Nephron progenitor cell (in vitro differentiated cells): ENCODE measurements at regions not wholly inside any gene's neighbourhood (a gene's known extent, or its start where the extent isn't known, plus 50 kb on each side); places are given as distances from the start of the nearest gene placed in this dataset.

Source experiments
- DNase-seq: peaks from one replicate; pipeline ENCODE4 v3.0.0; 2021
- H3K27ac Mint-ChIP-seq: 2 replicates; pipeline ENCODE4 v1.8.0; 2021; ENCODE audit warnings: mild to moderate bottlenecking, moderate library complexity, mixed read lengths
- H3K27me3 Mint-ChIP-seq: 2 replicates; pipeline ENCODE4 v1.8.0; 2021; ENCODE audit warnings: mild to moderate bottlenecking, low read depth, mixed read lengths; ENCODE audit not compliant: poor library complexity
- H3K36me3 Mint-ChIP-seq: 2 replicates; pipeline ENCODE4 v1.8.0; 2021; ENCODE audit warnings: low read depth, mixed read lengths
- H3K4me1 Mint-ChIP-seq: 2 replicates; pipeline ENCODE4 v1.8.0; 2021; ENCODE audit warnings: mixed read lengths
- H3K4me3 Mint-ChIP-seq: 2 replicates; pipeline ENCODE4 v1.8.0; 2021; ENCODE audit warnings: mild to moderate bottlenecking, moderate library complexity, mixed read lengths
- H3K9me3 Mint-ChIP-seq: 2 replicates; pipeline ENCODE4 v1.8.0; 2021; ENCODE audit warnings: mild to moderate bottlenecking, moderate library complexity, mixed read lengths
- CTCF ChIP-seq: fragments of 200-600 bp; sonication (generic); IDR thresholded peaks from 2 replicates; pipeline ENCODE4 v1.5.0; 2021; ENCODE audit warnings: antibody characterized with exemption

GRCh38 chr5:166192696-166193095, 2098.7 kb upstream of the WWC1 start:
- Mint-ChIP-seq H3K9me3 (no peaks in the 10 kb centered on the region), H3K4me1 (no peaks in the 10 kb centered on the region), H3K27me3 (no peaks in the 10 kb centered on the region), H3K27ac (no peak overlapping the region), H3K36me3 (no peaks in the 10 kb centered on the region), H3K4me3 (no peak overlapping the region)
- DNase-seq: no peak
- TF ChIP-seq CTCF: no peak

- Mint-ChIP-seq H3K4me3 (no peak overlapping the region), H3K4me1 (no peaks in the 10 kb centered on the region), H3K27me3 (no peaks in the 10 kb centered on the region), H3K36me3 (no peaks in the 10 kb centered on the region), H3K9me3 (no peaks in the 10 kb centered on the region), H3K27ac (no peak overlapping the region)
- no peak for DNase-seq
- TF ChIP-seq CTCF: no peak
Observed at GRCh38 chr5:166195981-166196380, 2095.5 kb upstream of the WWC1 start.

- Mint-ChIP-seq H3K27ac (no peak overlapping the region), H3K4me1 (no peaks in the 10 kb centered on the region), H3K27me3 (no peaks in the 10 kb centered on the region), H3K36me3 (no peaks in the 10 kb centered on the region), H3K9me3 (no peaks in the 10 kb centered on the region), H3K4me3 (no peak overlapping the region)
- TF ChIP-seq CTCF: no peak
- DNase-seq: no peak
Observed at GRCh38 chr5:166200532-166200931, 2090.9 kb upstream of the WWC1 start.

GRCh38 chr5:166211640-166212039, 2079.8 kb upstream of the WWC1 start:
- Mint-ChIP-seq H3K27me3 (no peaks in the 10 kb centered on the region), H3K4me1 (no peaks in the 10 kb centered on the region), H3K36me3 (no peaks in the 10 kb centered on the region), H3K27ac (no peak overlapping the region), H3K4me3 (no peak overlapping the region), H3K9me3 (no peaks in the 10 kb centered on the region)
- no peak for DNase-seq
- no peak for TF ChIP-seq CTCF

GRCh38 chr5:166236327-166236726, 2055.1 kb upstream of the WWC1 start:
- peaks cover 32% of the 10 kb centered on the region for H3K9me3 Mint-ChIP-seq
- TF ChIP-seq CTCF: no peak
- no peak overlapping the region for H3K4me3 Mint-ChIP-seq
- no peak for DNase-seq
- H3K36me3 Mint-ChIP-seq: no peaks in the 10 kb centered on the region
- no peaks in the 10 kb centered on the region for H3K4me1 Mint-ChIP-seq
- H3K27ac Mint-ChIP-seq: no peak overlapping the region
- peaks cover 3% of the 10 kb centered on the region for H3K27me3 Mint-ChIP-seq

GRCh38 chr5:166240705-166241104, 2050.7 kb upstream of the WWC1 start:
- Mint-ChIP-seq H3K36me3 (no peaks in the 10 kb centered on the region), H3K27me3 (no peaks in the 10 kb centered on the region), H3K4me3 (no peak overlapping the region), H3K27ac (no peak overlapping the region), H3K9me3 (peaks cover 18% of the 10 kb centered on the region), H3K4me1 (no peaks in the 10 kb centered on the region)
- DNase-seq: no peak
- TF ChIP-seq CTCF: no peak
